IMR-90 (cell line): ENCODE measurements at regions not wholly inside any gene's neighbourhood (a gene's known extent, or its start where the extent isn't known, plus 50 kb on each side); places are given as distances from the start of the nearest gene placed in this dataset.

Experiments used
- ATAC-seq: fragments of 200-7000 bp; cut with Tn5 transposase; 2 replicates; pipeline ENCODE4 v1.9.1; 2020; ENCODE audit warnings: low read depth, mild to moderate bottlenecking, moderate library complexity
- BruUV-seq: library from RNA; stranded (reverse); fragments of 400-500 nt; replicated peaks from 2 replicates; lab custom pipeline; 2021; lab: Mats Ljungman, UMichigan
- CTCF ChIA-PET: fragments of 300-600 bp; formaldehyde crosslinking; extraction: SDS; loops from one replicate; lab custom pipeline; 2021; ENCODE audit warnings: antibody characterized with exemption; lab: Yijun Ruan, JAX
- POLR2A ChIA-PET: fragments of 300-600 bp; sonication (Branson Sonifier 250); formaldehyde crosslinking; loops from one replicate; lab custom pipeline; 2022; ENCODE audit warnings: antibody characterized with exemption; ENCODE audit not compliant: unreplicated experiment; lab: Charles Lee
- DNase-seq: peaks from one replicate; pipeline ENCODE4 v3.0.0; 2013
- H2AFZ ChIP-seq: replicated peaks from 2 replicates; pipeline ENCODE3; 2013; ENCODE audit warnings: low read length, mild to moderate bottlenecking; ENCODE audit not compliant: poor library complexity
- H2AK5ac ChIP-seq: 2 replicates; pipeline ENCODE4 v1.6.1; 2013; ENCODE audit warnings: low read depth, low read length, inconsistent platforms
- H2AK9ac ChIP-seq: replicated peaks from 2 replicates; pipeline ENCODE3; 2013; ENCODE audit warnings: mild to moderate bottlenecking, low read depth, low read length, moderate library complexity; ENCODE audit not compliant: poor library complexity
- H2BK120ac ChIP-seq: 2 replicates; pipeline ENCODE4 v1.6.1; 2013; ENCODE audit warnings: low read depth, low read length, inconsistent platforms
- H2BK15ac ChIP-seq: 3 replicates; pipeline ENCODE4 v1.6.1; 2013; ENCODE audit warnings: low read depth, low read length, inconsistent platforms
- H2BK20ac ChIP-seq: 2 replicates; pipeline ENCODE4 v1.6.1; 2013; ENCODE audit warnings: low read depth, mild to moderate bottlenecking, inconsistent platforms, low read length, moderate library complexity
- H2BK5ac ChIP-seq: 2 replicates; pipeline ENCODE4 v1.6.1; 2013; ENCODE audit warnings: mild to moderate bottlenecking, low read depth, low read length, inconsistent platforms; ENCODE audit not compliant: poor library complexity, severe bottlenecking
- H3K14ac ChIP-seq: replicated peaks from 2 replicates; pipeline ENCODE4 v1.6.1; 2013; ENCODE audit warnings: low read depth, low read length, inconsistent platforms
- H3K18ac ChIP-seq: 2 replicates; pipeline ENCODE4 v1.6.1; 2013; ENCODE audit warnings: low read depth, low read length, control low read depth
- H3K23ac ChIP-seq: 2 replicates; pipeline ENCODE4 v1.6.1; 2013; ENCODE audit warnings: low read depth, low read length, inconsistent platforms
- H3K27ac ChIP-seq: 2 replicates; pipeline ENCODE4 v1.5.1; 2013; ENCODE audit warnings: mild to moderate bottlenecking, control low read depth, low read length; ENCODE audit not compliant: insufficient read depth
- H3K27me3 ChIP-seq: 2 replicates; pipeline ENCODE4 v1.6.1; 2013; ENCODE audit warnings: low read length; ENCODE audit not compliant: control insufficient read depth, insufficient read depth
- H3K36me3 ChIP-seq: 2 replicates; pipeline ENCODE4 v1.6.1; 2013; ENCODE audit warnings: low read length, mixed read lengths; ENCODE audit not compliant: control insufficient read depth, insufficient read depth
- H3K4ac ChIP-seq: 2 replicates; pipeline ENCODE4 v1.6.1; 2013; ENCODE audit warnings: low read depth, low read length, inconsistent platforms
- H3K4me1 ChIP-seq: 2 replicates; pipeline ENCODE4 v1.6.1; 2013; ENCODE audit warnings: low read length, mixed read lengths; ENCODE audit not compliant: control insufficient read depth, insufficient read depth
- H3K4me2 ChIP-seq: 2 replicates; pipeline ENCODE4 v1.6.1; 2013; ENCODE audit warnings: low read depth, mild to moderate bottlenecking, control low read depth, low read length, moderate library complexity
- H3K4me3 ChIP-seq: 2 replicates; pipeline ENCODE4 v1.5.1; 2013; ENCODE audit warnings: low read depth, mild to moderate bottlenecking, control low read depth, low read length, moderate library complexity; ENCODE audit not compliant: insufficient read depth
- H3K56ac ChIP-seq: 2 replicates; pipeline ENCODE4 v1.6.1; 2013; ENCODE audit warnings: low read length, inconsistent platforms; ENCODE audit not compliant: insufficient read depth; ENCODE audit errors: extremely low read depth
- H3K79me1 ChIP-seq, 2 experiments: 2 replicates each; pipeline ENCODE4 v1.6.1; 2013; ENCODE audit warnings: low read length in 2 of 2, inconsistent platforms in 1 of 2, low read depth in 1 of 2
- H3K9ac ChIP-seq: 2 replicates; pipeline ENCODE4 v1.6.1; 2013; ENCODE audit warnings: low read depth, low read length, control low read depth
- H3K9me1 ChIP-seq: 2 replicates; pipeline ENCODE4 v1.6.1; 2013; ENCODE audit warnings: low read length, inconsistent platforms; ENCODE audit not compliant: insufficient read depth
- H3K9me3 ChIP-seq: 2 replicates; pipeline ENCODE4 v1.6.1; 2013; ENCODE audit warnings: low read length; ENCODE audit not compliant: control insufficient read depth, insufficient read depth
- H4K20me1 ChIP-seq: 2 replicates; pipeline ENCODE4 v1.6.1; 2013; ENCODE audit warnings: low read length, inconsistent platforms; ENCODE audit not compliant: insufficient read depth
- H4K5ac ChIP-seq: 2 replicates; pipeline ENCODE4 v1.6.1; 2013; ENCODE audit warnings: mild to moderate bottlenecking, low read depth, low read length, control low read depth
- H4K8ac ChIP-seq, 2 experiments: 2 replicates each; pipeline ENCODE4 v1.6.1; 2013; ENCODE audit warnings: low read depth in 2 of 2, low read length in 2 of 2, control low read depth in 1 of 2, inconsistent platforms in 1 of 2
- H4K91ac ChIP-seq: 2 replicates; pipeline ENCODE4 v1.6.1; 2013; ENCODE audit warnings: low read depth, low read length, inconsistent platforms; ENCODE audit not compliant: insufficient read depth
- BHLHE40 ChIP-seq: fragments of 150-350 bp; IDR thresholded peaks from 2 replicates; pipeline ENCODE4 v1.6.1; 2016; ENCODE audit warnings: mild to moderate bottlenecking, low read depth, low read length
- CEBPB ChIP-seq: IDR thresholded peaks from 2 replicates; pipeline ENCODE4 v1.6.1; 2012; ENCODE audit warnings: low read depth, low read length, improper control_type of control experiment
- ELK1 ChIP-seq: fragments of 150-350 bp; IDR thresholded peaks from 2 replicates; pipeline ENCODE4 v1.6.1; 2016; ENCODE audit warnings: low read depth, mild to moderate bottlenecking, low read length, moderate library complexity, borderline replicate concordance
- FOS ChIP-seq: fragments of 150-350 bp; IDR thresholded peaks from 2 replicates; pipeline ENCODE4 v1.6.1; 2016; ENCODE audit warnings: low read depth, low read length
- MAFK ChIP-seq: IDR thresholded peaks from 2 replicates; pipeline ENCODE4 v1.6.1; 2012; ENCODE audit warnings: low read depth, low read length, improper control_type of control experiment
- MAZ ChIP-seq: IDR thresholded peaks from 2 replicates; pipeline ENCODE4 v1.6.1; 2012; ENCODE audit warnings: low read depth, mild to moderate bottlenecking, low read length, improper control_type of control experiment, moderate library complexity, borderline replicate concordance
- MXI1 ChIP-seq: IDR thresholded peaks from 2 replicates; pipeline ENCODE4 v1.6.1; 2012; ENCODE audit warnings: low read depth, mild to moderate bottlenecking, low read length, moderate library complexity, borderline replicate concordance
- POLR2A ChIP-seq: IDR thresholded peaks from 2 replicates; pipeline ENCODE4 v1.6.1; 2012; ENCODE audit warnings: mild to moderate bottlenecking, low read depth, low read length
- RAD21 ChIP-seq: IDR thresholded peaks from 2 replicates; pipeline ENCODE4 v1.6.1; 2012; ENCODE audit warnings: low read length, improper control_type of control experiment
- RCOR1 ChIP-seq: IDR thresholded peaks from 2 replicates; pipeline ENCODE4 v1.6.1; 2012; ENCODE audit warnings: mild to moderate bottlenecking, low read length, improper control_type of control experiment; ENCODE audit not compliant: insufficient replicate concordance
- SMC3 ChIP-seq: fragments of 150-350 bp; IDR thresholded peaks from 2 replicates; pipeline ENCODE4 v1.6.1; 2016; ENCODE audit warnings: low read depth, mild to moderate bottlenecking, antibody characterized with exemption, low read length, moderate library complexity
- USF2 ChIP-seq: fragments of 150-350 bp; IDR thresholded peaks from 2 replicates; pipeline ENCODE4 v1.6.1; 2017; ENCODE audit warnings: mild to moderate bottlenecking, antibody characterized with exemption, low read length, low read depth
- WGBS, 2 experiments: methylation state at CpG; one replicate each; pipeline versions ENCODE4 v1.1.5 to v1.1.7; 2013; ENCODE audit warnings: missing lambda C conversion rate in 2 of 2; ENCODE audit not compliant: insufficient read length in 1 of 2; ENCODE audit errors: extremely low coverage in 2 of 2; 5-methylcytosine and 5-hydroxymethylcytosine counted together
- dilution Hi-C: fragments of 300-500 bp; cut with HindIII; formaldehyde crosslinking; loops from one replicate; pipeline ENCODE4 v1.14.3; 2018; ENCODE audit warnings: low sequenced_read_pairs; ENCODE audit not compliant: unreplicated experiment
- in situ Hi-C: fragments of 300-500 bp; cut with MboI; formaldehyde crosslinking; loops from 3 replicates; pipeline ENCODE4 v1.14.3; 2019; ENCODE audit warnings: low sequenced_read_pairs, inconsistent platforms, mixed read lengths
- intact Hi-C: fragments of 100-400 bp; cut with micrococcal nuclease; formaldehyde crosslinking; loops from 2 replicates; pipeline ENCODE4 v1.10.0; 2022
- TF ChIP-seq, protein P1 (sequence below): conservative IDR thresholded peaks from 2 replicates; pipeline ENCODE4 v1.5.1; 2012; ENCODE audit warnings: mild to moderate bottlenecking, low read depth, low read length, improper control_type of control experiment

- Histone ChIP-seq H3K4ac (no peak overlapping the region), H2BK5ac (no peak overlapping the region), H3K4me1 (peaks cover 14% of the 10 kb centered on the region), H3K9me1 (peaks cover 13% of the 10 kb centered on the region), H3K9ac (no peak overlapping the region), H3K27me3 (no peaks in the 10 kb centered on the region), H3K27ac (no peak overlapping the region), H3K23ac (no peak overlapping the region), H4K5ac (no peak overlapping the region), H2BK15ac (0 out of 3 replicates have a peak overlapping the region, but pooled peaks have one; percentile 36), H3K18ac (no peak overlapping the region), H2BK20ac (no peak overlapping the region), H3K36me3 (no peaks in the 10 kb centered on the region), H2BK120ac (no peak overlapping the region), H2AK5ac (no peak overlapping the region), H3K4me3 (no peak overlapping the region), H3K9me3 (no peaks in the 10 kb centered on the region), H4K91ac (no peak overlapping the region), H3K56ac (no peak overlapping the region), H3K14ac (no peak overlapping the region), H3K4me2 (no peak overlapping the region), H3K79me1 (no peaks in the 10 kb centered on the region), H2AFZ (no peak overlapping the region), H4K8ac (no peak overlapping the region), H4K20me1 (no peaks in the 10 kb centered on the region), H2AK9ac (no peak overlapping the region)
- no CpG with 5 or more reads among the region's 13 CpGs for WGBS, 2 experiments
- no peak for TF ChIP-seq MAFK
- TF ChIP-seq MXI1: no peak
- no peak for TF ChIP-seq RCOR1
- TF ChIP-seq CEBPB: no peak
- TF ChIP-seq MAZ: no peak
- TF ChIP-seq SMC3: no peak
- no peak for TF ChIP-seq RAD21
- TF ChIP-seq FOS: no peak
- TF ChIP-seq USF2: no peak
- TF ChIP-seq POLR2A: no peak
- no peak for TF ChIP-seq BHLHE40
- TF ChIP-seq, protein P1, sequence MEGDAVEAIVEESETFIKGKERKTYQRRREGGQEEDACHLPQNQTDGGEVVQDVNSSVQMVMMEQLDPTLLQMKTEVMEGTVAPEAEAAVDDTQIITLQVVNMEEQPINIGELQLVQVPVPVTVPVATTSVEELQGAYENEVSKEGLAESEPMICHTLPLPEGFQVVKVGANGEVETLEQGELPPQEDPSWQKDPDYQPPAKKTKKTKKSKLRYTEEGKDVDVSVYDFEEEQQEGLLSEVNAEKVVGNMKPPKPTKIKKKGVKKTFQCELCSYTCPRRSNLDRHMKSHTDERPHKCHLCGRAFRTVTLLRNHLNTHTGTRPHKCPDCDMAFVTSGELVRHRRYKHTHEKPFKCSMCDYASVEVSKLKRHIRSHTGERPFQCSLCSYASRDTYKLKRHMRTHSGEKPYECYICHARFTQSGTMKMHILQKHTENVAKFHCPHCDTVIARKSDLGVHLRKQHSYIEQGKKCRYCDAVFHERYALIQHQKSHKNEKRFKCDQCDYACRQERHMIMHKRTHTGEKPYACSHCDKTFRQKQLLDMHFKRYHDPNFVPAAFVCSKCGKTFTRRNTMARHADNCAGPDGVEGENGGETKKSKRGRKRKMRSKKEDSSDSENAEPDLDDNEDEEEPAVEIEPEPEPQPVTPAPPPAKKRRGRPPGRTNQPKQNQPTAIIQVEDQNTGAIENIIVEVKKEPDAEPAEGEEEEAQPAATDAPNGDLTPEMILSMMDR: no peak
- no peak for TF ChIP-seq ELK1
- no TSS peak for BruUV-seq
- ChIA-PET POLR2A (no interaction called here), CTCF (no interaction called here)
- ATAC-seq (no peak), DNase-seq (no peak)
- intact Hi-C loops: no loop called here
- in situ Hi-C loops: no loop called here
- dilution Hi-C loops: no loop called here
These were observed 56.1 kb downstream of the TNP1 start for GRCh38 chr2:216803791-216804190.
